ENCODE measurements at regions not wholly inside any gene's neighbourhood (a gene's known extent, or its start where the extent isn't known, plus 50 kb on each side); places are given as distances from the start of the nearest gene placed in this dataset.
"Not testable (repeated sequence)": the region's sequence is repeated elsewhere in the genome, so short reads cannot be mapped to it uniquely, and the experiment has no call there.

DNA sequence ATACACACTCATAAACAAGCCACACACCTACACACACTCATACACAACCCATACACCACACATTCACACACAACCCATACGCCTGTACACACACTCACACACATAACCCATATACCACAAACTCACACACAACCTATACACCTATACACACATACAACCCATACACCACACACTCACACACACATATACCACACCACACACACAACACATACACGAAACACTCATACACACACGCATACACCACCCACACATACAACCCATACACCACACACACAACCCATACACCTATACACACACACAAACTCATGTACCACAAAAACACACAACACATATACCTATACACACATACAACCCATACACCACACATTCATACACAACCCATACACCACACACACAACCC, 164.3 kb downstream of the TMEM121 start:
- H3K36me3 ChIP-seq: no peaks in the 10 kb centered on the region
- DNase-seq: no peak
- TF ChIP-seq, protein P1, sequence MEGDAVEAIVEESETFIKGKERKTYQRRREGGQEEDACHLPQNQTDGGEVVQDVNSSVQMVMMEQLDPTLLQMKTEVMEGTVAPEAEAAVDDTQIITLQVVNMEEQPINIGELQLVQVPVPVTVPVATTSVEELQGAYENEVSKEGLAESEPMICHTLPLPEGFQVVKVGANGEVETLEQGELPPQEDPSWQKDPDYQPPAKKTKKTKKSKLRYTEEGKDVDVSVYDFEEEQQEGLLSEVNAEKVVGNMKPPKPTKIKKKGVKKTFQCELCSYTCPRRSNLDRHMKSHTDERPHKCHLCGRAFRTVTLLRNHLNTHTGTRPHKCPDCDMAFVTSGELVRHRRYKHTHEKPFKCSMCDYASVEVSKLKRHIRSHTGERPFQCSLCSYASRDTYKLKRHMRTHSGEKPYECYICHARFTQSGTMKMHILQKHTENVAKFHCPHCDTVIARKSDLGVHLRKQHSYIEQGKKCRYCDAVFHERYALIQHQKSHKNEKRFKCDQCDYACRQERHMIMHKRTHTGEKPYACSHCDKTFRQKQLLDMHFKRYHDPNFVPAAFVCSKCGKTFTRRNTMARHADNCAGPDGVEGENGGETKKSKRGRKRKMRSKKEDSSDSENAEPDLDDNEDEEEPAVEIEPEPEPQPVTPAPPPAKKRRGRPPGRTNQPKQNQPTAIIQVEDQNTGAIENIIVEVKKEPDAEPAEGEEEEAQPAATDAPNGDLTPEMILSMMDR (IDR thresholded peaks at IDR 0.05; ENCODE audit: low read depth, low read length): no peak
- H3K9me3 ChIP-seq (ENCODE audit: severe bottlenecking): peaks cover 6% of the 10 kb centered on the region
- no peak overlapping the region for H3K4me3 ChIP-seq (ENCODE audit: low read depth, low read length)
- H3K27me3 ChIP-seq (ENCODE audit: insufficient read depth, low read depth, severe bottlenecking): peaks cover 9% of the 10 kb centered on the region
- no peak overlapping the region for H3K27ac ChIP-seq

DNA sequence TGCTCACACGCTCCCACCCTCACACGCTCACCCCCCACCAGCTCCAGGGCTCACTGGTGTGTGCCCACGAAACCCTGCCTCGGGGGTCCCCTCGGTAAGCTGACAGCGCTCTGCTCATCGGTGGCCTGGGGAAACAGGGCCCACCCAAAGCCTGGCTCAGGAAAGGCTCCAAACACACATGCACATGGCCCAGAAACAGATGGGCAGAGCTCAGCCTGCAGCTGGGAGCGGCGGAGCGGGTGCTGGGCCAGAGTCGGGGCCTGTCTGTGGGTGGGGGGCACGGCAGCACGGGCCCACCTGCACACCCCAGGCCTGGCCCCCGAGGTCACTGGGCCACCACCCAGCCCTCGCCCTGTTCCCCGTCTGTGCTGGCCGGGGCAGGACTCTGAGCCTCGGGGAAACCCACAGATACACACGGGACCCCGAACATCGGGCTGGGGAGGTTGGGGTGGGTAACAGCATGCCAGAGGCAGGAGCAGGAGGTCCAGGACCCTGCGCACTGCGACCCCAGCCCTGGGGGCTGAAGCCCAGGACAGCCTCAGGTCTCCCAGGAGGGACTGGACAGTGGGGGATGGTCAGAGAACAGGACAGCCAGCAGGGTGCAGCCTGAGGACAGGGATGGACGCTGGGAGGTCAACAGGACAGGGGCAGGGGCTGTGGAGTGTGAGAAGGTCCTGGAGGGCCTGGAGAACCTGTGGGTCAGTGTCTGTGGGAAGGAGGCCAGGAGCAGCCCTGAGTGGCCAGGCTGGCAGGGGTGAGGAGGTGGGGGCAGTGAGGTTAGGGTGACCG, 165.1 kb downstream of the TMEM121 start:
- DNase-seq; H3K27ac ChIP-seq; H3K4me3 ChIP-seq (ENCODE audit: low read depth, low read length); H3K9me3 ChIP-seq (ENCODE audit: severe bottlenecking); H3K27me3 ChIP-seq (ENCODE audit: insufficient read depth, low read depth, severe bottlenecking); H3K36me3 ChIP-seq: not testable (repeated sequence)

DNA sequence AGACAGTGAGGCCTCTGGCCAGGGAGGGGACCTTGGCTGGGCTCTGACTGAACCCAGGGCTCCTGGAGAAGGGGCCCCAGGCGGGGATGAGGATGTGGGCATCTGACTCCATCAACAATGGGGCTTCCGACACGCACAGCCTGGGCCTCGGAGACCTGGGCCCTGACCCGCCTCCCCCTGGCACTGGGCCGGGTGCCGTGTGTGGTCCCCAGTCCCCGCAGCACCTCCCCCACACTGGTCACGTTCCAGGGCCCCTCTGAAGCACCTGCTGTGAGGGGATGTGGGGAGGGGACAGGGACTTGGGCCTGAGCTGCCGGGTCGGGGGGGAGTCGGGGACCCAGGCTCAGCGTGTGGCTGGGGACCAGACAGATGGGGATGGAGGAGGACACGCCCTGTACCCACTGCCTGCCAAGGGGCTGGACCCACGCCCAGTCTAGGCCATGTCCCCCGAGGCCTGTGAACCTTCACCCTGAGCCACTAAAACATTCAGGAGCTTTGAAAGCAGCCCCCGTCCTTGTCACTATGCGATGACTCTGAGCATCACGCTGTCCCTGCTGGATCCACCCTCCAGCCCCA, 165.8 kb downstream of the TMEM121 start:
- H3K9me3 ChIP-seq (ENCODE audit: severe bottlenecking); H3K27me3 ChIP-seq (ENCODE audit: insufficient read depth, low read depth, severe bottlenecking); H3K4me3 ChIP-seq (ENCODE audit: low read depth, low read length); DNase-seq; H3K27ac ChIP-seq; H3K36me3 ChIP-seq: not testable (repeated sequence)

DNA sequence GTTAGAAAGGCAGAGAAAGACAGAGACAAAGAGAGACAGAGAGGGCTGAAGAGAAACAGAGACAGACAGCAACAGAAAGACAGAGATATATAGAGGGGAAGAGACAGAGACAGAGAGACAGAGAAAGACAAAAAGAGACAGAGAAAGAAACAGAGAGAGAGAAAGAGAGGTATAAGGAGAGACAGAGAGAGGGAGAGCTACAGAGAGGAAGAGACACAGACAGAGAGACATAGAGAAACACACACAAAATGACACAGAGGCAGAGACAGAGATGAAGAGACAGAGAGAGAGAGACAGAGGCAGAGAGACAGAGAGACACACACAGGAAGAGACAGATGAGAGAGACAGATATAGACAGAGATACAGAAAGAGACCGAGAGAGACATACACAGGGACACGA, 168.6 kb downstream of the TMEM121 start:
- H3K27ac ChIP-seq: no peak overlapping the region
- DNase-seq: no peak
- peaks cover 6% of the 10 kb centered on the region for H3K9me3 ChIP-seq (ENCODE audit: severe bottlenecking)
- no peak overlapping the region for H3K4me3 ChIP-seq (ENCODE audit: low read depth, low read length)
- TF ChIP-seq, protein P1 (IDR thresholded peaks at IDR 0.05; ENCODE audit: low read depth, low read length): no peak
- peaks cover 9% of the 10 kb centered on the region for H3K27me3 ChIP-seq (ENCODE audit: insufficient read depth, low read depth, severe bottlenecking)
- H3K36me3 ChIP-seq: no peaks in the 10 kb centered on the region

DNA sequence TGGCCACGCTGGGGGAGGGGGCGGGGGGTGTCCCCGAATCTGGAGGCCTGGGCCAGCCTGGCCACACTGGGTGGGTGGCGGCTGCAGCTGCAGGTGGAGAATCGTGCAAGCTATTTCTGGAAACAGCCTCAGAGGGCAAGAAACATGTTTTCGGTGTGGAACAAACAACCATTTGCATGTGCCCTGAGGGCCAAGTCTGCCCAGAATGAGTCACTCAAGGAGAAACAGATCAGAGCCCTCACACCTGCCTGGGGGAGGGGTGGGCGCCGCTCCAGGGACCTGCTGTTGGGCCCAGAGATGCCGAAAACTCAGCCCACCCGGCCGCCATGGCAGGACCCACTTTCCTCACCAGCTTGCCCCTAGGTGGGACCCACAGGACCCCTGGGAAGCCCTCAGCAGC, 170.0 kb downstream of the TMEM121 start:
- not testable (repeated sequence) for DNase-seq; H3K27ac ChIP-seq; H3K4me3 ChIP-seq (ENCODE audit: low read depth, low read length); H3K36me3 ChIP-seq; H3K9me3 ChIP-seq (ENCODE audit: severe bottlenecking)
- peaks cover 15% of the 10 kb centered on the region for H3K27me3 ChIP-seq (ENCODE audit: insufficient read depth, low read depth, severe bottlenecking)

DNA sequence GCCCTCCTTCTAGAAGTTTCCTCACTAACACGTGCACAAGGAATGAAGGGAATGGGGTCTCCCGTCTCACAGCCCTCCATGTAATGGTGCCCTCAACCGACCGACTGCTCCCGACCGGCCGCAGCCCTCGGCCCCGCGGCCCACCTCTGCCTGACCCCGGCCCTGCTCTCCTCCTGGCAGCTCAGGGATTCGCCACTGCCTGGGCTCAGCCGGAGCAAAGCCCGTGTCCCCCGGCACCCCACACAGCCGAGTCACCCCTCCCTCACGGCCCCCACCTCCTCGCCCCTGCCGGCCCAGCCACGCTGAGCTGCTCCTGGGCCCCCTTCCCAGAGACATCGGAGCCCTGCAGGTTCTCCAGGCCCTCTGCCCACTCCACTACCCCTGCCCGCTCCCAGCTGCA, 171.0 kb downstream of the TMEM121 start:
- H3K27ac ChIP-seq; DNase-seq; H3K4me3 ChIP-seq (ENCODE audit: low read depth, low read length): not testable (repeated sequence)

DNA sequence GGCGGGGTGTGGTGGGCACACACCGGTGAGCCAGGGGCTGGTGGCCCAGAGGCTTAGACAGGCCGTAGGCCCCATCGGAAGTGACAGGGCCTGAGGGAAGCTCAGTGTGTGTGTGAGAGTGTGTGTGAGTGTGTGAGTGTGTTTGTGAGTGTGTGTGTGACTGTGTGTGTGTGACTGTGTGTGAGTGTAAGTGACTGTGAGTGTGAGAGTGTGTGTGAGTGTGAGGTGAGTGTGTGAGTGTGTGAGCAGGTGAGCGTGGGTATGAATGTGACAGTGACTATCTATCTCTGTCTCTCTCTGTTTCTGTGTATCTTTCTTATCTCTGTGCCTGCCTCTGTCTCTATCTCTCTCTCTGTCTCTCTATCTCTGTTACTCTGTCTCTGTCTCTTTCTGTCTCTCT, 171.6 kb downstream of the TMEM121 start:
- H3K27me3 ChIP-seq (ENCODE audit: insufficient read depth, low read depth, severe bottlenecking): peaks cover 24% of the 10 kb centered on the region
- not testable (repeated sequence) for DNase-seq; H3K36me3 ChIP-seq; H3K4me3 ChIP-seq (ENCODE audit: low read depth, low read length); H3K9me3 ChIP-seq (ENCODE audit: severe bottlenecking); H3K27ac ChIP-seq

More for the DNA sequence above, 171.0 kb downstream of the TMEM121 start:
- H3K27me3 ChIP-seq (ENCODE audit: insufficient read depth, low read depth, severe bottlenecking): peaks cover 22% of the 10 kb centered on the region
- not testable (repeated sequence) for H3K9me3 ChIP-seq (ENCODE audit: severe bottlenecking); H3K36me3 ChIP-seq

DNA sequence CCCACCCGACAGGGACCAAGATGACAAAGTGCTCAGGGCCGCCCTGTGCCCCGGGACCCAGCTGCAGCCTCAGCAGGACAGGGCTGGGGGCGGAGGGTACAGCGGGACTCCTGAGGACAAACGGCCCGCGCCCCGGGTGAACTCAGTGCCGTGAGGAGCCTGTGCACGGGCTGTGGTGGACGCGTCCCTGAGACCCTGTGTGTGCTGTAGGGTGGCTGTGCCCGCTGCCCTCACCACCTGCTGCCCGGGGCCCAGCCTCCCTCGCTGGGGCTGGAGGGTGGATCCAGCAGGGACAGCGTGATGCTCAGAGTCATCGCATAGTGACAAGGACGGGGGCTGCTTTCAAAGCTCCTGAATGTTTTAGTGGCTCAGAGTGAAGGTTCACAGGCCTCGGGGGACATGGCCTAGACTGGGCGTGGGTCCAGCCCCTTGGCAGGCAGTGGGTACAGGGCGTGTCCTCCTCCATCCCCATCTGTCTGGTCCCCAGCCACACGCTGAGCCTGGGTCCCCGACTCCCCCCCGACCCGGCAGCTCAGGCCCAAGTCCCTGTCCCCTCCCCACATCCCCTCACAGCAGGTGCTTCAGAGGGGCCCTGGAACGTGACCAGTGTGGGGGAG, 172.7 kb downstream of the TMEM121 start:
- DNase-seq; H3K9me3 ChIP-seq (ENCODE audit: severe bottlenecking); H3K27ac ChIP-seq; H3K36me3 ChIP-seq; H3K4me3 ChIP-seq (ENCODE audit: low read depth, low read length): not testable (repeated sequence)
- peaks cover 21% of the 10 kb centered on the region for H3K27me3 ChIP-seq (ENCODE audit: insufficient read depth, low read depth, severe bottlenecking)

DNA sequence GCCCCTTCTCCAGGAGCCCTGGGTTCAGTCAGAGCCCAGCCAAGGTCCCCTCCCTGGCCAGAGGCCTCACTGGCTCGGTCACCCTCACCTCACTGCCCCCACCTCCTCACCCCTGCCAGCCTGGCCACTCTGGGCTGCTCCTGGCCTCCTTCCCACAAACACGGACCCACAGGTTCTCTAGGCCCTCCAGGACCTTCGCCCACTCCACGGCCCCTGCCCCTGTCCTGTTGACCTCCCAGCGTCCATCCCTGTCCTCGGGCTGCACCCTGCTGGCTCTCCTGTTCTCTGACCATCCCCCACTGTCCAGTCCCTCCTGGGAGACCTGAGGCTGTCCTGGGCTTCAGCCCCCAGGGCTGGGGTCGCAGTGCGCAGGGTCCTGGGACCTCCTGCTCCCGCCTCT, 173.3 kb downstream of the TMEM121 start:
- H3K4me3 ChIP-seq (ENCODE audit: low read depth, low read length); H3K27ac ChIP-seq; DNase-seq; H3K9me3 ChIP-seq (ENCODE audit: severe bottlenecking); H3K36me3 ChIP-seq: not testable (repeated sequence)
- peaks cover 19% of the 10 kb centered on the region for H3K27me3 ChIP-seq (ENCODE audit: insufficient read depth, low read depth, severe bottlenecking)

DNA sequence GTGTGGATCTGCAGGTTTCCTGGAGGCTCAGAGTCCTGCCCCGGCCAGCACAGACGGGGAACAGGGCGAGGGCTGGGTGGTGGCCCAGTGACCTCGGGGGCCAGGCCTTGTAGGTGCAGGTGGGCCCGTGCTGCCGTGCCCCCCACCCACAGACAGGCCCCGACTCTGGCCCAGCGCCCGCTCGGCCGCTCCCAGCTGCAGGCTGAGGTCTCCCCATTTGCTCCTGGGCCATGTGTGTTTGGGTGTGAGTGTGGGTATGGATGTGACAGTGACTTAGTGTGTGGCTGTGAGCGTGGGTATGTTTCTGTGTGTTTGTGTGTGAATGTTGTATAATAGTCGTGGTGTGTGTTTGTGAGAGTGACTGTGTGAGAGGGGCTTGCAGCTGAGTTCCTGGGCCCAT, 173.8 kb downstream of the TMEM121 start:
- H3K27me3 ChIP-seq (ENCODE audit: insufficient read depth, low read depth, severe bottlenecking): peaks cover 15% of the 10 kb centered on the region
- H3K36me3 ChIP-seq; H3K4me3 ChIP-seq (ENCODE audit: low read depth, low read length); DNase-seq; H3K9me3 ChIP-seq (ENCODE audit: severe bottlenecking); H3K27ac ChIP-seq: not testable (repeated sequence)
